ENCODE measurements at regions not wholly inside any gene's neighbourhood (a gene's known extent, or its start where the extent isn't known, plus 50 kb on each side); places are given as distances from the start of the nearest gene placed in this dataset.

- Histone ChIP-seq H3K36me3 (ENCODE audit: insufficient read depth, low read length, poor library complexity, severe bottlenecking) (no peaks in the 10 kb centered on the region), H3K4me1 (ENCODE audit: insufficient read depth, low read length, poor library complexity, severe bottlenecking) (no peaks in the 10 kb centered on the region), H3K9me3 (ENCODE audit: low read depth, low read length, poor library complexity, severe bottlenecking) (no peaks in the 10 kb centered on the region), H3K27ac (ENCODE audit: low read depth, low read length, poor library complexity, severe bottlenecking) (no peak overlapping the region), H3K27me3 (replicated peaks; ENCODE audit: insufficient read depth, low read depth, low read length, poor library complexity) (peaks cover 3% of the 10 kb centered on the region), H3K4me3 (ENCODE audit: low read depth, low read length, poor library complexity, severe bottlenecking) (no peak overlapping the region)
- no peak for DNase-seq (ENCODE audit: low spot score)
- POLR2A ChIA-PET (ENCODE audit: low non-redundant PET): no interaction called here
- CTCF ChIA-PET: no interaction called here
- BruUV-seq (replicated peaks): no TSS peak
- intact Hi-C loops (cut with micrococcal nuclease; ENCODE audit: unreplicated experiment): no loop called here
- TF ChIP-seq EZH2 (IDR thresholded peaks at IDR 0.05; ENCODE audit: borderline replicate concordance, low read depth, low read length, poor library complexity, severe bottlenecking): no peak
- TF ChIP-seq CTCF (conservative IDR thresholded peaks at IDR 0.05; ENCODE audit: low read depth, low read length): no peak
These were observed 480.9 kb downstream of the ETV1 start for GRCh38 chr7:13508586-13508985.

GRCh38 chr7:13518738-13519137, 470.7 kb downstream of the ETV1 start:
- ChIA-PET CTCF (no interaction called here), POLR2A (ENCODE audit: low non-redundant PET) (no interaction called here)
- intact Hi-C loops (cut with micrococcal nuclease; ENCODE audit: unreplicated experiment): no loop called here
- no peaks in the 10 kb centered on the region for H3K4me1 ChIP-seq (ENCODE audit: insufficient read depth, low read length, poor library complexity, severe bottlenecking)
- no peaks in the 10 kb centered on the region for H3K27me3 ChIP-seq (replicated peaks; ENCODE audit: insufficient read depth, low read depth, low read length, poor library complexity)
- no peaks in the 10 kb centered on the region for H3K36me3 ChIP-seq (ENCODE audit: insufficient read depth, low read length, poor library complexity, severe bottlenecking)
- H3K9me3 ChIP-seq (ENCODE audit: low read depth, low read length, poor library complexity, severe bottlenecking): no peaks in the 10 kb centered on the region
- BruUV-seq (replicated peaks): no TSS peak
- no peak overlapping the region for H3K4me3 ChIP-seq (ENCODE audit: low read depth, low read length, poor library complexity, severe bottlenecking)
- no peak overlapping the region for H3K27ac ChIP-seq (ENCODE audit: low read depth, low read length, poor library complexity, severe bottlenecking)
- no peak for DNase-seq (ENCODE audit: low spot score)
- no peak for TF ChIP-seq CTCF (conservative IDR thresholded peaks at IDR 0.05; ENCODE audit: low read depth, low read length)
- no peak for TF ChIP-seq EZH2 (IDR thresholded peaks at IDR 0.05; ENCODE audit: borderline replicate concordance, low read depth, low read length, poor library complexity, severe bottlenecking)

GRCh38 chr7:13524076-13524475, 465.4 kb downstream of the ETV1 start:
- H3K27me3 ChIP-seq (replicated peaks; ENCODE audit: insufficient read depth, low read depth, low read length, poor library complexity): no peaks in the 10 kb centered on the region
- H3K4me1 ChIP-seq (ENCODE audit: insufficient read depth, low read length, poor library complexity, severe bottlenecking): peaks cover 4% of the 10 kb centered on the region
- intact Hi-C loops (cut with micrococcal nuclease; ENCODE audit: unreplicated experiment): loop anchor here (2.0 to 5.0 kb wide), 2 partner anchors 221 to 463 kb away; partner anchors contain the start of gene ETV1
- BruUV-seq (replicated peaks): no TSS peak
- no peaks in the 10 kb centered on the region for H3K36me3 ChIP-seq (ENCODE audit: insufficient read depth, low read length, poor library complexity, severe bottlenecking)
- H3K9me3 ChIP-seq (ENCODE audit: low read depth, low read length, poor library complexity, severe bottlenecking): no peaks in the 10 kb centered on the region
- ChIA-PET CTCF (no interaction called here), POLR2A (ENCODE audit: low non-redundant PET) (no interaction called here)
- TF ChIP-seq CTCF (conservative IDR thresholded peaks at IDR 0.05; ENCODE audit: low read depth, low read length) (no peak), EZH2 (IDR thresholded peaks at IDR 0.05; ENCODE audit: borderline replicate concordance, low read depth, low read length, poor library complexity, severe bottlenecking) (no peak)
- no peak overlapping the region for H3K27ac ChIP-seq (ENCODE audit: low read depth, low read length, poor library complexity, severe bottlenecking)
- H3K4me3 ChIP-seq (ENCODE audit: low read depth, low read length, poor library complexity, severe bottlenecking): no peak overlapping the region
- DNase-seq (ENCODE audit: low spot score): no peak
